ENCODE measurements at regions not wholly inside any gene's neighbourhood (a gene's known extent, or its start where the extent isn't known, plus 50 kb on each side); places are given as distances from the start of the nearest gene placed in this dataset.

DNA sequence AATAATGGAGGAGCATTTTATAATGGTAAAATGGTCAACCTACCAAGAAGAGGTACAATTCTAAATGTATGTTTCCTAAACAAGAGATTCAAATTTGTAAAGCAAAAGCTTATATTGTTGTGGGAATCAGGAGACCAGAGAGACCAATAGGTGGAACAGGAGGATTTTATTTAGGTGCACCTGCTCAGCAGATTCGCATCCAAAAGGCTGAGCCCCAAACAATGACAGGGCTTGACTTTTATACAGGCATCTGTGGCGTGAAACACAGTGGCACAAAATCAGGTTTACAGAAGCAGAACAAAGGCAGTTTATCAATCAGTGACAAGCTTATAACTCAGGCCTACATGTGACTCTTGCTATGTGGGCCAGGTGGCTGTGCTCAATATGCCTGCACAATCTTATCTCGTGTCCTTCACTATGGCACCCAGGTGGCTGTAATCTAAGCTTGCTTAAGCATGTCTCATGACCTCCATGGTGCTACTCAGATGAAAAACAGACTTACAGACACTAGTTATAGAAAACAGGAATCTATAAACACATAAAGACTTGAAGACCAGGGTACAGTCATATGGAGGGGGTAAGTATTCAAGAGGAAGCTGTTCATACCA is 780.2 kb upstream of the CA10 start:
- TF ChIP-seq, protein P1, sequence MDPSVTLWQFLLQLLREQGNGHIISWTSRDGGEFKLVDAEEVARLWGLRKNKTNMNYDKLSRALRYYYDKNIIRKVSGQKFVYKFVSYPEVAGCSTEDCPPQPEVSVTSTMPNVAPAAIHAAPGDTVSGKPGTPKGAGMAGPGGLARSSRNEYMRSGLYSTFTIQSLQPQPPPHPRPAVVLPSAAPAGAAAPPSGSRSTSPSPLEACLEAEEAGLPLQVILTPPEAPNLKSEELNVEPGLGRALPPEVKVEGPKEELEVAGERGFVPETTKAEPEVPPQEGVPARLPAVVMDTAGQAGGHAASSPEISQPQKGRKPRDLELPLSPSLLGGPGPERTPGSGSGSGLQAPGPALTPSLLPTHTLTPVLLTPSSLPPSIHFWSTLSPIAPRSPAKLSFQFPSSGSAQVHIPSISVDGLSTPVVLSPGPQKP (IDR thresholded peaks at IDR 0.05; ENCODE audit: borderline replicate concordance, low read depth, low read length): no peak
- no peak for TF ChIP-seq RCOR1 (IDR thresholded peaks at IDR 0.05; ENCODE audit: insufficient replicate concordance, low read length)
- TF ChIP-seq CEBPB (IDR thresholded peaks at IDR 0.05; ENCODE audit: low read depth, low read length): no peak
- no peak for TF ChIP-seq MAZ (IDR thresholded peaks at IDR 0.05; ENCODE audit: borderline replicate concordance, low read depth, low read length)
- TF ChIP-seq CHD1 (IDR thresholded peaks at IDR 0.05; ENCODE audit: low read depth, low read length): no peak
- TF ChIP-seq RFX5 (IDR thresholded peaks at IDR 0.05; ENCODE audit: low read depth, low read length): no peak
- TF ChIP-seq SMC3 (IDR thresholded peaks at IDR 0.05; ENCODE audit: low read depth, low read length): no peak
- TF ChIP-seq POLR2A (IDR thresholded peaks at IDR 0.05; ENCODE audit: low read depth, low read length): no peak
- no peak for TF ChIP-seq BHLHE40 (IDR thresholded peaks at IDR 0.05; ENCODE audit: low read depth, low read length)
- TF ChIP-seq NFE2L2 (IDR thresholded peaks at IDR 0.05; ENCODE audit: low read depth, low read length): no peak
- TF ChIP-seq MXI1 (IDR thresholded peaks at IDR 0.05; ENCODE audit: borderline replicate concordance, low read depth, low read length): no peak
- TF ChIP-seq MAFK (IDR thresholded peaks at IDR 0.05; ENCODE audit: low read depth, low read length): no peak
- TF ChIP-seq, protein P2, sequence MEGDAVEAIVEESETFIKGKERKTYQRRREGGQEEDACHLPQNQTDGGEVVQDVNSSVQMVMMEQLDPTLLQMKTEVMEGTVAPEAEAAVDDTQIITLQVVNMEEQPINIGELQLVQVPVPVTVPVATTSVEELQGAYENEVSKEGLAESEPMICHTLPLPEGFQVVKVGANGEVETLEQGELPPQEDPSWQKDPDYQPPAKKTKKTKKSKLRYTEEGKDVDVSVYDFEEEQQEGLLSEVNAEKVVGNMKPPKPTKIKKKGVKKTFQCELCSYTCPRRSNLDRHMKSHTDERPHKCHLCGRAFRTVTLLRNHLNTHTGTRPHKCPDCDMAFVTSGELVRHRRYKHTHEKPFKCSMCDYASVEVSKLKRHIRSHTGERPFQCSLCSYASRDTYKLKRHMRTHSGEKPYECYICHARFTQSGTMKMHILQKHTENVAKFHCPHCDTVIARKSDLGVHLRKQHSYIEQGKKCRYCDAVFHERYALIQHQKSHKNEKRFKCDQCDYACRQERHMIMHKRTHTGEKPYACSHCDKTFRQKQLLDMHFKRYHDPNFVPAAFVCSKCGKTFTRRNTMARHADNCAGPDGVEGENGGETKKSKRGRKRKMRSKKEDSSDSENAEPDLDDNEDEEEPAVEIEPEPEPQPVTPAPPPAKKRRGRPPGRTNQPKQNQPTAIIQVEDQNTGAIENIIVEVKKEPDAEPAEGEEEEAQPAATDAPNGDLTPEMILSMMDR (conservative IDR thresholded peaks at IDR 0.05; ENCODE audit: low read depth, low read length): no peak
- no peak for TF ChIP-seq FOS (IDR thresholded peaks at IDR 0.05; ENCODE audit: low read depth, low read length)
- TF ChIP-seq, protein P3, sequence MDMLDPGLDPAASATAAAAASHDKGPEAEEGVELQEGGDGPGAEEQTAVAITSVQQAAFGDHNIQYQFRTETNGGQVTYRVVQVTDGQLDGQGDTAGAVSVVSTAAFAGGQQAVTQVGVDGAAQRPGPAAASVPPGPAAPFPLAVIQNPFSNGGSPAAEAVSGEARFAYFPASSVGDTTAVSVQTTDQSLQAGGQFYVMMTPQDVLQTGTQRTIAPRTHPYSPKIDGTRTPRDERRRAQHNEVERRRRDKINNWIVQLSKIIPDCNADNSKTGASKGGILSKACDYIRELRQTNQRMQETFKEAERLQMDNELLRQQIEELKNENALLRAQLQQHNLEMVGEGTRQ (IDR thresholded peaks at IDR 0.05; ENCODE audit: low read depth, low read length): no peak
- no peak for TF ChIP-seq RAD21 (IDR thresholded peaks at IDR 0.05; ENCODE audit: low read length)
- no peak overlapping the region for H2AK5ac ChIP-seq (ENCODE audit: low read depth, low read length)
- 33% methylated on average over 1 of the region's 3 CpGs; no CpG with 5 or more reads in 1 of the 2 experiments for WGBS, 2 experiments (ENCODE audit: extremely low coverage in 2 of 2, insufficient read length in 1 of 2)

More for the DNA sequence above, 780.2 kb upstream of the CA10 start:
- H3K56ac ChIP-seq (ENCODE audit: extremely low read depth, insufficient read depth, low read length): no peak overlapping the region
- no peak overlapping the region for H2BK5ac ChIP-seq (ENCODE audit: low read depth, low read length, poor library complexity, severe bottlenecking)
- H3K14ac ChIP-seq (replicated peaks; ENCODE audit: low read depth, low read length): no peak overlapping the region
- H4K8ac ChIP-seq (ENCODE audit: low read depth in 2 of 2, low read length in 2 of 2): no peak overlapping the region
- no peak overlapping the region for H3K27ac ChIP-seq (ENCODE audit: insufficient read depth, low read length)
- no peak overlapping the region for H3K4ac ChIP-seq (ENCODE audit: low read depth, low read length)
- BruUV-seq (replicated peaks): no TSS peak
- dilution Hi-C loops (cut with HindIII; ENCODE audit: low sequenced_read_pairs, unreplicated experiment): no loop called here
- no peak overlapping the region for H2AK9ac ChIP-seq (replicated peaks; ENCODE audit: low read depth, low read length, poor library complexity)
- H3K18ac ChIP-seq (ENCODE audit: low read depth, low read length): no peak overlapping the region
- H3K4me3 ChIP-seq (ENCODE audit: insufficient read depth, low read depth, low read length): no peak overlapping the region
- H3K27me3 ChIP-seq (ENCODE audit: control insufficient read depth, insufficient read depth, low read length): no peaks in the 10 kb centered on the region
- POLR2A ChIA-PET (ENCODE audit: unreplicated experiment): no interaction called here
- CTCF ChIA-PET: no interaction called here
- no peaks in the 10 kb centered on the region for H3K79me1 ChIP-seq (ENCODE audit: low read depth in 1 of 2, low read length in 2 of 2)
- in situ Hi-C loops (cut with MboI; ENCODE audit: low sequenced_read_pairs): no loop called here
- no peaks in the 10 kb centered on the region for H3K4me1 ChIP-seq (ENCODE audit: control insufficient read depth, insufficient read depth, low read length)
- no peak for ATAC-seq (ENCODE audit: low read depth)
- intact Hi-C loops (cut with micrococcal nuclease): no loop called here
- no peaks in the 10 kb centered on the region for H4K20me1 ChIP-seq (ENCODE audit: insufficient read depth, low read length)
- H4K5ac ChIP-seq (ENCODE audit: low read depth, low read length): no peak overlapping the region
- H2BK20ac ChIP-seq (ENCODE audit: low read depth, low read length): no peak overlapping the region
- H2BK120ac ChIP-seq (ENCODE audit: low read depth, low read length): no peak overlapping the region
- no peaks in the 10 kb centered on the region for H3K9me1 ChIP-seq (ENCODE audit: insufficient read depth, low read length)
- no peak overlapping the region for H3K23ac ChIP-seq (ENCODE audit: low read depth, low read length)
- H2AFZ ChIP-seq (replicated peaks; ENCODE audit: low read length, poor library complexity): no peak overlapping the region
- H3K36me3 ChIP-seq (ENCODE audit: control insufficient read depth, insufficient read depth, low read length): no peaks in the 10 kb centered on the region
- H4K91ac ChIP-seq (ENCODE audit: insufficient read depth, low read depth, low read length): no peak overlapping the region
- H3K9me3 ChIP-seq (ENCODE audit: control insufficient read depth, insufficient read depth, low read length): peaks cover 11% of the 10 kb centered on the region
- no peak for DNase-seq
- H3K4me2 ChIP-seq (ENCODE audit: low read depth, low read length): no peak overlapping the region
- no peak overlapping the region for H3K9ac ChIP-seq (ENCODE audit: low read depth, low read length)
- no peak overlapping the region for H2BK15ac ChIP-seq (ENCODE audit: low read depth, low read length)

Measured in IMR-90 (cell line).